Activated B cell treated with CpG ODN at 0.5 μM for 24 hours (primary cell): ENCODE measurements at regions not wholly inside any gene's neighbourhood (a gene's known extent, or its start where the extent isn't known, plus 50 kb on each side); places are given as distances from the start of the nearest gene placed in this dataset.

ENCODE experiments used
- ATAC-seq: fragments of 200-7000 bp; cut with Tn5 transposase; one replicate; pipeline ENCODE4 v1.10.0; 2021; ENCODE audit warnings: low read depth, mild to moderate bottlenecking, moderate library complexity
- CTCF ChIA-PET: fragments of 350-600 bp; sonication (Branson Sonifier 250); formaldehyde crosslinking; loops from one replicate; lab custom pipeline; 2021; ENCODE audit warnings: antibody characterized with exemption; lab: Charles Lee
- POLR2A ChIA-PET: fragments of 350-600 bp; sonication (Branson Sonifier 250); formaldehyde crosslinking; loops from one replicate; lab custom pipeline; 2021; ENCODE audit warnings: antibody characterized with exemption; lab: Charles Lee
- DNase-seq: peaks from one replicate; pipeline ENCODE4 v3.0.0; 2022
- H3K27ac Mint-ChIP-seq: one replicate; pipeline ENCODE4 v1.8.0; 2020; ENCODE audit warnings: mixed read lengths
- H3K27me3 Mint-ChIP-seq: one replicate; pipeline ENCODE4 v1.8.0; 2021; ENCODE audit warnings: mixed read lengths
- H3K36me3 Mint-ChIP-seq: one replicate; pipeline ENCODE4 v1.8.0; 2021; ENCODE audit warnings: low read depth, mixed read lengths
- H3K4me1 Mint-ChIP-seq: one replicate; pipeline ENCODE4 v1.8.0; 2021; ENCODE audit warnings: mixed read lengths
- H3K4me3 Mint-ChIP-seq: one replicate; pipeline ENCODE4 v1.8.0; 2020; ENCODE audit warnings: mild to moderate bottlenecking, mixed read lengths
- H3K9me3 Mint-ChIP-seq: one replicate; pipeline ENCODE4 v1.8.0; 2020; ENCODE audit warnings: mixed read lengths
- CTCF ChIP-seq: fragments of 200-600 bp; IDR thresholded peaks from one replicate; pipeline ENCODE4 v1.8.0; 2022; ENCODE audit warnings: antibody characterized with exemption, mild to moderate bottlenecking
- intact Hi-C: fragments of 100-400 bp; cut with micrococcal nuclease; formaldehyde crosslinking; loops from one replicate; pipeline ENCODE4 v1.15.1; 2024

DNA sequence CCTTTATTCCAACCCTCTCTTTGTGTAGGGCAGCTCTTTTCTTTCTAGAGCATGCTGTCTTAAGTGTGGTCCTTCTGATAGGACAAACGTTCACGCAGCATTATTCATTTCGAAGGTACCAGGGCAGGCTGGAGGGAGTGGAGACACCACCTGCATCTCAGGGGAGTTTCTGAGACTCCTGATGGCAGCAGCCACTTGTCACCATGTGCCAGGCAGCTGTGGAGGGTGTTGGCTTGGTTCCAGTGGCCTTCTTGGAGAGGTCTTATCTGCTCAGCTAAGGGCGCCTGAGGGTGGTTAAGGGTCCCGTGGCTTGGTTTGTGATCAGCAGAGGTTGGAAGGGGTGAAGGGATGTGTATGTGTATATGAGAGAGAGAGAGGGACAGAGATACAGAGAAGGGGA, 257.1 kb upstream of the EEF2KMT start:
- H3K9me3 Mint-ChIP-seq, result no peaks in the 10 kb centered on the region
- no peak for TF ChIP-seq CTCF
- H3K27ac Mint-ChIP-seq, result no peak overlapping the region
- ChIA-PET CTCF (no interaction called here), POLR2A (no interaction called here)
- no peaks in the 10 kb centered on the region for H3K4me1 Mint-ChIP-seq
- DNase-seq (no peak), ATAC-seq (no peak)
- H3K4me3 Mint-ChIP-seq, result no peak overlapping the region
- intact Hi-C loops, result no loop called here
- H3K36me3 Mint-ChIP-seq, result no peaks in the 10 kb centered on the region
- H3K27me3 Mint-ChIP-seq, result no peaks in the 10 kb centered on the region

- Mint-ChIP-seq H3K9me3 (no peaks in the 10 kb centered on the region), H3K36me3 (no peaks in the 10 kb centered on the region), H3K4me3 (no peak overlapping the region), H3K27ac (no peak overlapping the region), H3K4me1 (no peaks in the 10 kb centered on the region), H3K27me3 (no peaks in the 10 kb centered on the region)
- ChIA-PET CTCF (no interaction called here), POLR2A (no interaction called here)
- intact Hi-C loops, result no loop called here
- ATAC-seq (no peak), DNase-seq (no peak)
- TF ChIP-seq CTCF, result no peak
These were observed 252.3 kb upstream of the EEF2KMT start for GRCh38 chr16:5349670-5350517.

DNA sequence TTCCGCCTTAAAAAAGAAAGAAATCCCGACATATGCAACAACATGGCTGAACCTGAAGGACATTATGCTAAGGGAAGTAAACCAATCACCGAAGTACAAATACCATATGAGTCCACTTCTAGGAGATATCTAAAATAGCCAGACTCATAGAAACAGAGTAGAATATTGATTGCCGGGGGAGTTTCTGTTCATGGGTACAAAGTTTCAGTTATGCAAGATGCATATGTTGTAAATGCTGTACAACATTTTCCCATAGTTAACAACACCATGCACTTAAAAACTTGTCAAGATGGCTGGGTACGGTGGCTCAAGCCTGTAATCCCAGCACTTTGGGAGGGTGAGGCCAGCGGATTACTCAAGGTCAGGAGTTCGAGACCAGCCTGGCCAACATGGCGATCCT, 251.5 kb upstream of the EEF2KMT start:
- intact Hi-C loops, result no loop called here
- ATAC-seq (no peak), DNase-seq (no peak)
- ChIA-PET POLR2A (no interaction called here), CTCF (no interaction called here)
- H3K4me1 Mint-ChIP-seq, result no peaks in the 10 kb centered on the region
- H3K27me3 Mint-ChIP-seq, result no peaks in the 10 kb centered on the region
- no peaks in the 10 kb centered on the region for H3K9me3 Mint-ChIP-seq
- no peak for TF ChIP-seq CTCF
- no peak overlapping the region for H3K27ac Mint-ChIP-seq
- no peaks in the 10 kb centered on the region for H3K36me3 Mint-ChIP-seq
- H3K4me3 Mint-ChIP-seq, result no peak overlapping the region

GRCh38 chr16:5347561-5347960, 250.0 kb upstream of the EEF2KMT start:
- intact Hi-C loops, result no loop called here
- no peak overlapping the region for H3K27ac Mint-ChIP-seq
- no peaks in the 10 kb centered on the region for H3K4me1 Mint-ChIP-seq
- no peaks in the 10 kb centered on the region for H3K27me3 Mint-ChIP-seq
- ATAC-seq (no peak), DNase-seq (no peak)
- no peak overlapping the region for H3K4me3 Mint-ChIP-seq
- H3K36me3 Mint-ChIP-seq, result no peaks in the 10 kb centered on the region
- peaks cover 4% of the 10 kb centered on the region for H3K9me3 Mint-ChIP-seq
- CTCF ChIA-PET, result no interaction called here
- POLR2A ChIA-PET, result no interaction called here
- no peak for TF ChIP-seq CTCF

- Mint-ChIP-seq H3K27ac (no peak overlapping the region), H3K9me3 (no peaks in the 10 kb centered on the region), H3K27me3 (no peaks in the 10 kb centered on the region), H3K4me1 (no peaks in the 10 kb centered on the region), H3K36me3 (no peaks in the 10 kb centered on the region), H3K4me3 (no peak overlapping the region)
- DNase-seq (no peak), ATAC-seq (no peak)
- ChIA-PET POLR2A (no interaction called here), CTCF (no interaction called here)
- intact Hi-C loops, result no loop called here
- no peak for TF ChIP-seq CTCF
These were observed 239.3 kb upstream of the EEF2KMT start for GRCh38 chr16:5336941-5337340.
